Activated CD4-positive, alpha-beta T cell treated with anti-CD3 and anti-CD28 coated beads, Interleukin-2, amount 10 ng/mL, durations not matched to agents 7 days and 5 days (primary cell): ENCODE measurements at regions not wholly inside any gene's neighbourhood (a gene's known extent, or its start where the extent isn't known, plus 50 kb on each side); places are given as distances from the start of the nearest gene placed in this dataset.
"Not testable (repeated sequence)": the region's sequence is repeated elsewhere in the genome, so short reads cannot be mapped to it uniquely, and the experiment has no call there.

Experiments
- CTCF ChIA-PET: fragments of 350-600 bp; sonication (Branson Sonifier 250); formaldehyde crosslinking; loops from one replicate; lab custom pipeline; 2021; ENCODE audit warnings: antibody characterized with exemption; lab: Charles Lee
- POLR2A ChIA-PET: fragments of 350-600 bp; sonication (Branson Sonifier 250); formaldehyde crosslinking; loops from one replicate; lab custom pipeline; 2021; ENCODE audit warnings: antibody characterized with exemption; lab: Charles Lee
- DNase-seq: peaks from one replicate; pipeline ENCODE4 v3.0.0-alpha.2; 2020
- H3K27ac Mint-ChIP-seq: one replicate; pipeline ENCODE4 v1.8.0; 2021; ENCODE audit warnings: mild to moderate bottlenecking, moderate library complexity, mixed read lengths
- H3K27me3 Mint-ChIP-seq: one replicate; pipeline ENCODE4 v1.8.0; 2021; ENCODE audit warnings: mixed read lengths
- H3K36me3 Mint-ChIP-seq: one replicate; pipeline ENCODE4 v1.8.0; 2021; ENCODE audit warnings: low read depth, mixed read lengths
- H3K4me1 Mint-ChIP-seq: one replicate; pipeline ENCODE4 v1.8.0; 2021; ENCODE audit warnings: mixed read lengths
- H3K4me3 Mint-ChIP-seq: one replicate; pipeline ENCODE4 v1.8.0; 2021; ENCODE audit warnings: mild to moderate bottlenecking, moderate library complexity, mixed read lengths
- H3K9me3 Mint-ChIP-seq: one replicate; pipeline ENCODE4 v1.8.0; 2021; ENCODE audit warnings: mixed read lengths

DNA sequence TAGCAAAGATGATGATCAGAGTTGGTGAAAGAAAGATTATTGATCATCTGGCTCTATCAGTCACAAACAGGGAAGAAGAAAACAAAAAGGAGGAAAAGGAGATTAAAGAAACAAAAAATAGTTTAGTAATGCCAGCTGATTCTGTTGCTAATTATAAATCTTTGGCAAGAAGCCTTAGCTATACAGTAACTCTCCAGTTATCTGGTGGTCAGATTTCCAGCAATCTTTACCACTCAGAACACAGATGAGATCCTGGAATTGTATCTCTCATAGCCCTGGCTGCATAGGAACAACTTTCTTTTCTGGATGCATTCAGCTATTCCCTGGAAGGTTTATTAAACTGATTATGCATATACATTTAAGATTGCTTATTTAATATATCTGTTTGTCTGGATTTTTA, 256.8 kb upstream of the ZEB2 start:
- Mint-ChIP-seq H3K27ac (no peak overlapping the region), H3K4me1 (no peaks in the 10 kb centered on the region), H3K9me3 (no peaks in the 10 kb centered on the region), H3K27me3 (no peaks in the 10 kb centered on the region), H3K4me3 (no peak overlapping the region), H3K36me3 (no peaks in the 10 kb centered on the region)
- no peak for DNase-seq
- CTCF ChIA-PET = no interaction called here
- POLR2A ChIA-PET = no interaction called here

DNA sequence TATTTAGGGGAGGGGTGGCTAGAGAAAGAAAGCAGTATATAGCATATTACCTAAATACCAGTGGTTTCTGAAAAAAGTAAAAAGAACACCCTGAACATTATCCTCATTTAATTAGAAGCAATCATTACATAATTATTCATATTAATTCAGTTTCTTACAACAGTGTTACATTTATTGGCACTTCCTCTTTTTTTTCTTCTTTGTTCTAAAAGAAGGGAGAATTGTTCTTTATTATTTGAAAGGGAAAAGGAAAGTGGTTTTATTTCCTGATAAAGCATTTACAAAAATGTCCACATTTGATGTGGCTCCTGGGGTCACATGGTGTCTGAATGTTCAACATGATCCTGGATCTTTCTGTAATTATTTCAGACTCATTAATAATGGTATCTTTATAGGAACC, 254.9 kb upstream of the ZEB2 start:
- ChIA-PET CTCF (no interaction called here), POLR2A (no interaction called here)
- no peaks in the 10 kb centered on the region for H3K4me1 Mint-ChIP-seq
- no peak for DNase-seq
- H3K27ac Mint-ChIP-seq = no peak overlapping the region
- no peaks in the 10 kb centered on the region for H3K36me3 Mint-ChIP-seq
- no peaks in the 10 kb centered on the region for H3K9me3 Mint-ChIP-seq
- no peak overlapping the region for H3K4me3 Mint-ChIP-seq
- H3K27me3 Mint-ChIP-seq = no peaks in the 10 kb centered on the region

DNA sequence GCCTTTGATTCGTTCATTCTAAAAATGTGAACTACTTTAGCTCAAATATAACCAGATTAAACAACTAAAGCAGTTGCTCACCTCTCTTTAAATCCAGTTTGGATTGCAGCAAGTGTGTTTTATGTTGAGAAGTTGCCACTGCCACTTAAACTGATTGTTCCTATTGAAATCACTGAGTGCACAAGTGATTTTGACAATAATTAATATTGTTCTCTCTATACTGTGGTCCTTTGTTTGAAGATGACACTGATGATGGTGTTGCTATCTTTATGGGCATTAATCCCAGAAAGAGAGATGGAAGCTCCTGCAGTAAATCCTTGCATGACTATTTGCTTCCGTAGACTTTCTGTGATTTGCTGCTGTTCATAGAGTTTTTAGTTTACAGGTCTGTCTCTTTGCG, 251.4 kb upstream of the ZEB2 start:
- no peaks in the 10 kb centered on the region for H3K4me1 Mint-ChIP-seq
- H3K36me3 Mint-ChIP-seq = no peaks in the 10 kb centered on the region
- H3K27me3 Mint-ChIP-seq = peaks cover 10% of the 10 kb centered on the region
- no peak for DNase-seq
- no peak overlapping the region for H3K4me3 Mint-ChIP-seq
- H3K9me3 Mint-ChIP-seq = no peaks in the 10 kb centered on the region
- H3K27ac Mint-ChIP-seq = no peak overlapping the region
- ChIA-PET POLR2A (no interaction called here), CTCF (no interaction called here)

DNA sequence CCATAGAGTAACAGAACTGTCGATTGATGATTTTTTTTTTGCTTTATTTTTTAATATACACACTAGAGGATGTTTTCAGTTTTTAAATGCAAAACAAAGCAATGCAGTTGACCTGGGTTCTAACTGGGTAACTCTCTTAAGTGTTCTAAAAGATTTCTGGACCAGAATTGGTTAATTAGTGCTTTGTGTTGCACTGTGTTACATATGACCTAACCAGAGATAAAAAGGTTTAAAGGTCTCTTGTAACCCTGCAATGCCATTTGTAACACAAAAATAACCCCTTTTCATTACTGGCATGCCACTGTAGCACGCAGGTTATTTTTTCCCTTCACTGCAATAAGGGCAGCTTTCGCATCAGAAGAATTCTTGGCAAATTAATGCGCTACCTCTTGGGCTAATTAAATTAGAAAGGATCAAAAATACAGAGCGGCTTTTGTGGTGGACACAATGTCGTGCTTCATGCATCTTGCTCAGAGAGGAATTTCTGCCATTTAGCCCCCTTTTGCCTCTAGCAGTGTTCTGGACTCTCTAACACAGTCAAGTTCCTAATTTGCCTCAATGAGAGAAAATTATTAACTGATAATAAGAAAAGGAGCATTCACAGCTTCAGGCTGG, 250.8 kb upstream of the ZEB2 start:
- H3K36me3 Mint-ChIP-seq = no peaks in the 10 kb centered on the region
- POLR2A ChIA-PET = no interaction called here
- peaks cover 10% of the 10 kb centered on the region for H3K27me3 Mint-ChIP-seq
- no peak for DNase-seq
- no peak overlapping the region for H3K27ac Mint-ChIP-seq
- H3K9me3 Mint-ChIP-seq = no peaks in the 10 kb centered on the region
- H3K4me3 Mint-ChIP-seq = no peak overlapping the region
- CTCF ChIA-PET = no interaction called here
- no peaks in the 10 kb centered on the region for H3K4me1 Mint-ChIP-seq

DNA sequence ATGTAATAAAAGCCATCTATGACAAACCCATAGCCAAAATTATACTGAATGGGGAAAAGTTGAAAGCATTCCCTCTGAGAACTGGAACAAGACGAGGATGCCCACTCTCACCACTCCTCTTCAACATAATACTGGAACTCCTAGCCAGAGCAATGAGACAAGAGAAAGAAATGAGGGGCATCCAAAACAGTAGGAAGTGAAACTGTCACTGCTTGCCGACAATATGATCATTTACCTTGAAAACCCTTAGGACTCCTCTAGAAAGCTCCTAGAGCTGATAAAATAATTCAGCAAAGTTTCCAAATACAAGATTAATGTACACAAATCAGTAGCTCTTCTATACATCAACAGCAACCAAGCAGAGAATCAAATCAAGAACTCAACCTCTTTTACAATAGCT, 241.0 kb upstream of the ZEB2 start:
- DNase-seq = not testable (repeated sequence)

DNA sequence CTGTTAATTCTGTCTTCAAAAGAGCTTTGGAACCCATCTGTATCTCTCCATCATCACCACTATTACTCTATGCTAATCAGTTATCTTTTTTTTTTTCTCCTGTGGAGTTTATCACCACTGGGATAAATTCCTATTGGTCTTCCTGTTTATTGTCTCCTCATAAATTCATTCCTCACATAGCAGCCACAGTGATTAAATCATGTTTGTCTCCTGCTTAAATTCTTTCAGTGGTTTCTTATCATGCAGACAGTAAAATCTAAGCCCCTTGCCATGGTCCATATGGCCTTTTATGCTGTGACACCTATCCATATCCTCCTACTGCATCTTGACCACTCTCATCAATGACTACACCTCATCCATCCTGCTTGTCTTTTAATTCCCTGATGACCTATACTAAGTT, 239.8 kb upstream of the ZEB2 start:
- Mint-ChIP-seq H3K27ac (no peak overlapping the region), H3K9me3 (no peaks in the 10 kb centered on the region), H3K4me3 (no peak overlapping the region), H3K4me1 (no peaks in the 10 kb centered on the region), H3K27me3 (peaks cover 3% of the 10 kb centered on the region), H3K36me3 (no peaks in the 10 kb centered on the region)
- ChIA-PET CTCF (no interaction called here), POLR2A (no interaction called here)
- DNase-seq = no peak

More for the DNA sequence above, 241.0 kb upstream of the ZEB2 start:
- H3K27me3 Mint-ChIP-seq, H3K4me1 Mint-ChIP-seq, H3K27ac Mint-ChIP-seq, POLR2A ChIA-PET, H3K36me3 Mint-ChIP-seq, CTCF ChIA-PET, H3K4me3 Mint-ChIP-seq, H3K9me3 Mint-ChIP-seq: not testable (repeated sequence)

DNA sequence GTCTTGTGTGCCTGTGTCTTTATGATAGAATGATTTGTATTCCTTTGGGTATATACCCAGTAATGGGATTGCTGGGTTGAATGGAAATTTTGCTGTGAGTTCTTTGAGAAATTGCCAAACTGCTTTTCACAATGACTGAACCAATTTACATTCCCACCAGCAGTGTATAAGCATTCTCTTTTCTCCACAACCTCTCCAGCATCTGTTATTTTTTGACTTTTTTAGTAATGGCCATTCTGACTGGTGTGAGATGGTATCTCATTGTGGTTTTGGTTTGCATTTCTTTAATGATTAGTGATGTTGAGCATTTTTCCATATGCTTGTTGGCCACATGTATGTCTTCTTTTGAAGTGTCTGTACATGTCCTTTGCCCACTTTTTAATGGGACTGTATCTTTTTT, 238.3 kb upstream of the ZEB2 start:
- H3K4me3 Mint-ChIP-seq, DNase-seq, H3K27me3 Mint-ChIP-seq, CTCF ChIA-PET, H3K36me3 Mint-ChIP-seq, H3K4me1 Mint-ChIP-seq, POLR2A ChIA-PET, H3K27ac Mint-ChIP-seq, H3K9me3 Mint-ChIP-seq: not testable (repeated sequence)

DNA sequence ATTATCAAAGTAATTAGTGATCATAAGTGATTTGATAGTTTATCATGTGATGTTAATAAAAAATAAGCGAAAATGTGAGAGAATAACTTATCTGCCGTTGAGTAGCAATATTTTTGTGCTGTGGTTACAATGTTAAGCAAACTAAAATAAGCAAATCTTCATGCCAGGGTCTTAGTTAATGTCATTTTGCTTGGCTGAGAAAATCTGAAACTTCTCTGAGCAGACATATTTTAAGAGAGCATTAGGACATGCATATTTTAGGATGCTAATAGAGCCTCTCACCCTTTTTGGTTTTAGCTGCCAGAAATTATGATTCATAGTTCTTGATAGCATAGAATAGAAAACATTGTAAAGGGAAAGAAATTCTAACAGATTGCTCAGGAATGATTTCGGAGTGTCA, 233.5 kb upstream of the ZEB2 start:
- DNase-seq = no peak
- no peaks in the 10 kb centered on the region for H3K36me3 Mint-ChIP-seq
- peaks cover 2% of the 10 kb centered on the region for H3K27me3 Mint-ChIP-seq
- ChIA-PET CTCF (no interaction called here), POLR2A (no interaction called here)
- no peaks in the 10 kb centered on the region for H3K4me1 Mint-ChIP-seq
- H3K27ac Mint-ChIP-seq = no peak overlapping the region
- H3K4me3 Mint-ChIP-seq = no peak overlapping the region
- H3K9me3 Mint-ChIP-seq = peaks cover 1% of the 10 kb centered on the region

DNA sequence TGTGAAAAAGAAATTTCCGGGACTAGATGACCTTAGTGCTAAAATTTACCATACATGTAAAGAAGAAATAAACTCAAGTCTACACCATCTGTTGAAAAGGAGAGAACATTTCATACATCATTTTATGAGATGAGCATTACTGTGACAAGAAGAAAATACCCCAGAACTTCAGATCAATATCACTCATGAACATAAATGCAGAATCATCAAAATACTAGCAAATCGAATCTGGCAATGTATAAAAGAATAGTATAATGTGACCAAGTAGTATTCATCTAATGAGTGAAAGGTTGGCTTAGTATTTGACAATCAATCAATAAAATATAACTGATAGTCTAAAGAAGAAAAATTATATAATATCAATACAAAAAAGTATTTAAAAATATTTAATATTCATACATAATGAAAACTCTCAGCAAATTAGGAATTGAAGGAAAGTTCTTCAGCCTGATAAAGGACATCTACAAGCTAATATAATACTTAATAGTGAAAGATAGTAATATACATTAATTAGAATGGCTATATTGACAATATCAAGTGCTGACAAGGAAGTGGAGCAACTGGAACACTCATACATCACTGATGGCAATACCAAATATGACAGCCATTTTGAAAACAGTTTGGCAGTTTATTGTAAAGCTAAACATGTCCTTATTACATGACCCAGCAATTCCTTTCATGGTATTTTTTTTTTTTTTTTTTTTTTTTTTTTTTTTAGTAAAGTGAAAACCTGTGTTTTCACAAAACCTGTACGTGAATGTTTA, 231.4 kb upstream of the ZEB2 start:
- POLR2A ChIA-PET = no interaction called here
- H3K36me3 Mint-ChIP-seq = no peaks in the 10 kb centered on the region

DNA sequence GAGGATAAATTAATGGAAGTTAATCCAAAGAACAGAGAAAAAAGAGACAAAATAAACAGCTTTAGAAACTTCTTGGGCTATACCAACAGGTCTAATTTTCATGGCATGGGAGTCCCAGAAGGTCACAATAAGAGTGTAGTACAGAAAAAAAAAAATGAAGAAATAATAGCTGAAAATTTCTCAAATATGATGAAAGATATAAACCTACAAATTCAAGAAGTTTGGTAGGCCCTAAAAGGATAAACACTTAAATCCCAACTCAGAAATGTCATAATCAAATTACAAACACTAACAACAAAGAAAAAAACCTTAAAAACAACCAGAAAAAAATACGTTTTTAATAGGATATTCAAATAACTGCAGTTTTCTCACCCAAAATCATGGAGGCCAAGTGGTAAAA, 229.3 kb upstream of the ZEB2 start:
- H3K27ac Mint-ChIP-seq = no peak overlapping the region
- no peak for DNase-seq
- H3K4me3 Mint-ChIP-seq = no peak overlapping the region
- CTCF ChIA-PET = no interaction called here
- no peaks in the 10 kb centered on the region for H3K4me1 Mint-ChIP-seq
- peaks cover 13% of the 10 kb centered on the region for H3K9me3 Mint-ChIP-seq
- no peaks in the 10 kb centered on the region for H3K27me3 Mint-ChIP-seq
- H3K36me3 Mint-ChIP-seq = no peaks in the 10 kb centered on the region
- POLR2A ChIA-PET = no interaction called here

More for the DNA sequence above, 231.4 kb upstream of the ZEB2 start:
- Mint-ChIP-seq H3K4me3 (no peak overlapping the region), H3K4me1 (no peaks in the 10 kb centered on the region), H3K27ac (no peak overlapping the region), H3K9me3 (peaks cover 12% of the 10 kb centered on the region), H3K27me3 (peaks cover 2% of the 10 kb centered on the region)
- CTCF ChIA-PET = no interaction called here
- DNase-seq = no peak

DNA sequence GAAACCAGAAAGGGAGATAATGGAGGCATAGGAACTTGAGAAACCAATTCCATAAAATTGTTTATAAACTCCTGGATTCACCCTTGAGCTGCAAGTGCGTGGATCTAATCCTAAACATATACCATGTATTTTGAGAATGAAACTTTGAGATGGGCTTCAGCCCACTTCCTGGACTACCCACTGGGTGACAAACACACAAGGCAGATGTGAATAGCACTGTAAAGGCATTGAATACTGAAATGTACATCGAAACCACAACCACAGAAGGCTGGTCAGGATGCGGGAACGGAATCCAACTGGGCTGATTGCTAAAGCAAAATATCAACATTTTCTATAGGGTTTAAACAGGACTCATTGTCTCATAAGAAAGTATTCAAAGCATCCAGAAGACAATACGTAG, 228.5 kb upstream of the ZEB2 start:
- no peaks in the 10 kb centered on the region for H3K36me3 Mint-ChIP-seq
- H3K27me3 Mint-ChIP-seq = no peaks in the 10 kb centered on the region
- ChIA-PET POLR2A (no interaction called here), CTCF (no interaction called here)
- no peak overlapping the region for H3K27ac Mint-ChIP-seq
- no peaks in the 10 kb centered on the region for H3K4me1 Mint-ChIP-seq
- H3K4me3 Mint-ChIP-seq = no peak overlapping the region
- no peak for DNase-seq
- peaks cover 13% of the 10 kb centered on the region for H3K9me3 Mint-ChIP-seq

DNA sequence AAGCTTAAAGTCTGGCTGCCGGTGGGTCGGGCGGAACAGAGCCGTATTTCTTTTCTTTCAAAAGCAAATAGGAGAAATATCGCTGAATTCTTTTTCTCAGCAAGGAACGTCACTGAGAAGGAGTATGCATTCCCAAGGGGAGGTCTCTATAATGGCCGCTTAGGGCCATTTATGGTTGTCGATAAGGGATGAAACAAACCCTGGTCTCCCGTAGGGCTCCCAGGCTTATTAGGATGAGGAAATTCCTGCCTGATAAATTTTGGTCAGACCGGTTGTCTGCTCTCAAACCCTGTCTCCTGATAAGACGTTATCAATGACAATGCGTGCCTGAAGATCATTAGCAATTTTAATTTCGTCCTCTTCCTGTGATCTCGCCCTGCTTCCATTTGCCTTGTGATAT, 227.7 kb upstream of the ZEB2 start:
- Mint-ChIP-seq H3K4me3 (no peak overlapping the region), H3K36me3 (no peaks in the 10 kb centered on the region), H3K9me3 (peaks cover 16% of the 10 kb centered on the region), H3K27ac (no peak overlapping the region), H3K27me3 (no peaks in the 10 kb centered on the region), H3K4me1 (no peaks in the 10 kb centered on the region)
- ChIA-PET POLR2A (no interaction called here), CTCF (no interaction called here)
- no peak for DNase-seq

DNA sequence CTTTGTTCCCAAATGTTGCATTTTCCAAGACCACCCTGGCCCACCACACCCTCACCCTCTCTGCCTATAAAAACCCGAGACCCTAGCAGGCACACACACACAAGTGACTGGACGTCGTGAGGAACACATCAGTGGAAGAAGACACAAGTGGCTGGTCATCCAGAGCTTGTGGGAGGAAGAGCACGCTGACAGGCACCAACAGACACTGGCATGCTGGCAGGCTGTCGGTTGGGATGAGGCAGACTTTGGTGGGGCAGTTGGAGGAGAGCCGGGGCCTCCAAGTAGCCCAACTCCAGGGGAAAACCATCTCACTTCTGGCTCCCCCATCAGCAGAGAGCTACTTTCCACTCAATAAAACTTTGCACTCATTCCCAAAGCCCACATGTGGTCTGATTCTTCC, 225.5 kb upstream of the ZEB2 start:
- Mint-ChIP-seq H3K27me3 (no peaks in the 10 kb centered on the region), H3K4me1 (no peaks in the 10 kb centered on the region), H3K4me3 (no peak overlapping the region), H3K36me3 (no peaks in the 10 kb centered on the region), H3K27ac (no peak overlapping the region), H3K9me3 (peaks cover 16% of the 10 kb centered on the region)
- POLR2A ChIA-PET = no interaction called here
- CTCF ChIA-PET = no interaction called here
- no peak for DNase-seq

DNA sequence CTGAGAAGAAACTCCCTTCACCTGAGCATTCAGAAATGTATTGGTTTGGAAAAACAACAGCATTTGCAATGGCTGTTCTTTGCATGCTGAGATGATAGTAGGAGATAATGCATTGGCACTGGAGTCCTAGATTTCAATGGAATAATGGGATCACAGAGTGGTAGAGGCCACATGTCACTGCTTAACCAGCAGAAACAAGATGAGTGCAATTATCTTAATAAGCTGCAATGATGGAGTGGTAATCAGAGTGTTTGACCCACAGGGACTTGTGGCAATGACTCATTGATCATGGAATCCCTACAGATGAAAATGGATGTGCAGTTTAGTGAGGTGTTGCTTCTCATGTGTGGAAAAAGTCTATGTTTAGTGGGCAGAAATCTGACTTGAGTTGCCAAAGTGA, 218.8 kb upstream of the ZEB2 start:
- Mint-ChIP-seq H3K4me3 (no peak overlapping the region), H3K27ac (no peak overlapping the region), H3K4me1 (no peaks in the 10 kb centered on the region), H3K9me3 (peaks cover 2% of the 10 kb centered on the region), H3K27me3 (no peaks in the 10 kb centered on the region), H3K36me3 (no peaks in the 10 kb centered on the region)
- no peak for DNase-seq
- ChIA-PET POLR2A (no interaction called here), CTCF (no interaction called here)
